Astrocyte of the hippocampus (primary cell): ENCODE measurements at regions not wholly inside any gene's neighbourhood (a gene's known extent, or its start where the extent isn't known, plus 50 kb on each side); places are given as distances from the start of the nearest gene placed in this dataset.
"Not testable (repeated sequence)": the region's sequence is repeated elsewhere in the genome, so short reads cannot be mapped to it uniquely, and the experiment has no call there.

ENCODE experiments used
- DNase-seq: peaks from one replicate; pipeline ENCODE4 v3.0.0; 2011; ENCODE audit warnings: low read depth, low spot score

- no peak for DNase-seq
Observed at GRCh38 chr5:107005653-107006052, 665.1 kb downstream of the EFNA5 start.

DNA sequence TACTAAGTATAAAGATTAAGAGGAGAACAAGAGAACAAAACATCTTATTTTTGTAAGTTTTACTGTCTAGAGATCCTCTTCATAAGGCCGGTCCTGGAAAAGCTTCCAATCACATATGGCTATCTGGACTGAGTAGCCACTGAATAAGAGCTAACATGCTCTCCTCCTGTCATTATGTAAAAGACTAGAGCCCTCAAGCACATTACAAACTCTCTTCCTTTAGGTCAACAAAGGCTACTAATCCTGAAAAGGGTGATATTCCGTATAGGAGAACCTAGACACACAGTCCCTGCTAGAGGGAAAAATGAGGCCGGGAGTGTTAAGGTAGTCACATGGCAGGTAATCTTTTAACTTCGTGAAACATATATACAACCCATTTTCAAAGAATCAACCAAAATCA lies 665.6 kb downstream of the EFNA5 start:
- DNase-seq, result no peak

- no peak for DNase-seq
Observed at GRCh38 chr5:107002115-107002514, 668.6 kb downstream of the EFNA5 start.

DNA sequence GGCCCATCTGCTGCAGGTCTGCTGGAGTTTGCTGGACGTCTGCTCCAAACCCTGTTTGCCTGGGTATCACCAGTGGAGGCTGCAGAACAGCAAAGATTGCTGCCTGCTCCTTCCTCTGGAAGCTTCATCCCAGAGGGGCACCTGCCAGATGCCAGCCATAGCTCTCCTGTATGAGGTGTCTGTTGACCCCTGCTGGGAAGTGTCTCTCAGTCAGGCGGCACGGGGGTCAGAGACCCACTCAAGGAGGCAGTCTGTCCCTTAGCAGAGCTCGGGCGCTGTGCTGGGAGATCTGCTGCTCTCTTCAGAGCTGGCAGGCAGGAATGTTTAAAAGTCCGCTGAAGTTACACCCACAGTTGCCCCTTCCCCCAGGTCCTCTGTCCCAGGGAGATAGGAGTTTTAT lies 671.2 kb downstream of the EFNA5 start:
- not testable (repeated sequence) for DNase-seq

- DNase-seq, result no peak
Observed at GRCh38 chr5:106986006-106986405, 684.7 kb downstream of the EFNA5 start.

GRCh38 chr5:106985174-106985573 lies 685.6 kb downstream of the EFNA5 start:
- DNase-seq, result no peak

DNA sequence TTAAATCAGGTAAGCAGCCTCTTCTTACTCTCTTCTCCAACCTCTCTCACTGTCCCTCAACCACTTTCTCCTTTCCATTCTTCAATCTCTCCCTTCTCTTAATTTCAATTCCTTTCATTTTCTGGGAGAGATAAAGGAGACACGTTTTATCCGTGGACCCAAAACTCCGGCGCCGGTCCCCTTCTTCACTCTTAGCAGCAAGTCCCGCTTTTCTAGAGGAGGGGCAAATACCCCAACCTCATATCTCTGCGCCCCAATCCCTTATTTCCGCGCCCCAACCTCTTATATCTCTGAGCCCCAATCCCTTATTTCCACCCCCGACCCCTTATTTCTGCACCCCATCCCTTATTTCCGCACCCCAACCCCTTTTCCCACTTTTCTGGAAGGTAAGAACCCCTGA lies 691.6 kb downstream of the EFNA5 start:
- DNase-seq, result not testable (repeated sequence)

- DNase-seq, result not testable (repeated sequence)
Observed at GRCh38 chr5:106978582-106979165, 692.1 kb downstream of the EFNA5 start.

- no peak for DNase-seq
Observed at GRCh38 chr5:106976363-106976762, 694.4 kb downstream of the EFNA5 start.

DNA sequence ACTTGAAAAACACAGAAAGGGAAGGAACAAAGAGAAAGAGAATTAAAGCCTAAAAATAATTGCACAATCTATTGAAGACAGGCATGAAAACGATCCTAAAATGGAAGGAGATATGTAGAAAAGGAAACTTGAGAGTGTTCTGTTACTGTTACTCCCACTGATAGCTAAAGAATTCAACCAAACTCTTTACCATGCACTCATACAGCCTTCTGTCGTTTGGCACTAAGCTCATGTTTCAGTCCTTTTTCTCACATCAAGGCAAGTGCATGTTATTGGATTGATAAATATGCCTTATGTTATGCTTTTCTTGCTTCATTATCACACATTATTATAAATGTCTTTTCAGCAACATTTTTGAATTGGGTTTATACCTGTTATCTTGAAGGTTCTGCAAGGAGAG lies 696.5 kb downstream of the EFNA5 start:
- no peak for DNase-seq

DNA sequence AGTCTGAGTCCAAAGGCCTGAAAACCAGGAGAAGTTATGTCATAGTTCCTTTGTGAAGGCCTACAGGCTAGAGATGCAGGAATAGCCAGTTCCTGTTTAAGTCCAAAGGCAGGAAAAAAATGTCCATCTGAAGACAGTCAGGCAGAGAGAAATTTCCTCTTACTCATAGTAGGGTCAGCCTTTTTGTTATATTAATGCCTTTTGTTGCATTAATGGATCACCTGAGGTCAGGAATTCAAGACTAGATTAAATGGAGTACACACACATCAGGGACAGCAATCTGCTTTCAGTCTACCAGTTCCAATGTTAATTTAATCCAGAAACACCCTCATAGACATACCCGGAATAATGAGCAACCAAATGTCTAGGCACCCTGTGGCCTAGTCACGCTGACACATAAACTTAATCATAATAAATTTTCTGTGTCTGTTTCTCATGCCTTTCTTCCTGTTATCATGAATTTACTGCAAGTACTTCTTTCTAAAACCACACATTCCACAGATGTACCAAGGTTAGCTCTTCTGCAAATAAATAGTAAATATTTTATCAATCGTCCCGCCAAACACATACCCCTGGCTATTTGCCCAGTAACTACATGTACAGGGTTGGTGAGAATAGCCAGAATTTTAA lies 703.9 kb downstream of the EFNA5 start:
- DNase-seq, result no peak

DNA sequence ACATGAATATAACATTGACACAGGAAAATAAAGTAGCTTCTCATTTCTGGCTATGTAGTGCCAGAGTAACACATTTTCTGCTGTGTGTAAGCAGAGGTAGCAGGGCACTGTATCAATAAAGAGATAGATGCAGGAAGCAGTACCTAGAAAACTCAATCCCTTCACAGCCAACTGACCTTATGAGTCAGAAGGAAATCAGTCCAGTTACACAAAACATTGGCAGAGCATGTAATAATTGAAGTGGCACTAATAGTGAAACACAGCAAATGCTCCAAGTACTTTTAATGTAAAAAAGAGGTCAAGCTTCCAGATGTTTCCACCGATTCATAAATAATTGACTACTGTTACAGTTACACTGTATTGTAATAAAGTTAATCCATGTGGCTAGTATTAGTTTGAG lies 706.6 kb downstream of the EFNA5 start:
- peak; percentile 69 for DNase-seq

DNA sequence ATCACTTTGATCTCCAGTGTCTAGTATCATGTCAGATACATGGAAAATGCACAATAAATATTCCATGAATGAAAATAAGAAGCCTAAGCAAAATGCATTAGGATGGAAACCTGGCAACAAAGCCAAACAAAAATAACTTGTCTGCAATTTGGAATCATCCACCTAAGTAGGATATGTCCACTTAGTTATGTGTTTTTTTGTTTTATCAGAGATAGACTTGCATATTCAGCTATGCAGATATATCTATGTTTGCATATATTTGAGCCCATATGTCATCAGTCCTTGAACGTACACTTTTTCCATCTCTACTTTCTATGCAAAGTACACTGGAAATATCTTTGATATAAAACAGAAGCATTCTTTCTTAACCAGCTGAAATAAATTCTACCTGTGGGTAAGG lies 707.1 kb downstream of the EFNA5 start:
- no peak for DNase-seq

GRCh38 chr5:106962464-106963230 lies 708.1 kb downstream of the EFNA5 start:
- no peak for DNase-seq

- peak; percentile 59 for DNase-seq
Observed at GRCh38 chr5:106959387-106959786, 711.4 kb downstream of the EFNA5 start.

DNA sequence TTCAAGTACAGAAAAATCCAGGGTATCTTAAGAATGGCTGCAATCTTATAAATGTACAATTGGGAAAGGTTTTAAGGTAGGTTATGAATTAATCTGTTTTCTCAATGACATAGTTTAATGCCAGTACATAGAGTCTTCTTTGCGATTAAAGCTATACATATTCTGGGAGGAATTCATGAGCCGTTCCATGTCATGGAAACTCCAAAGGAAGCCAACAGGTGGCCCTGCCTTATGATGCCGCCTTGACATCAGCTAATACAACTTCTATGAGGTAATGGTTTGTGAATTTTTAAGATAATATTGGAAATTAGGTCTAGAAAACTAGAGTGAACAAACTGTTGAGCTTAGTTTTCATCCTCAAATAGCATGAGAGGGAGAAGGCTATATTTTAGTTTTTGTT lies 713.4 kb downstream of the EFNA5 start:
- no peak for DNase-seq

- DNase-seq, result no peak
Observed at GRCh38 chr5:106956886-106957285, 713.9 kb downstream of the EFNA5 start.

DNA sequence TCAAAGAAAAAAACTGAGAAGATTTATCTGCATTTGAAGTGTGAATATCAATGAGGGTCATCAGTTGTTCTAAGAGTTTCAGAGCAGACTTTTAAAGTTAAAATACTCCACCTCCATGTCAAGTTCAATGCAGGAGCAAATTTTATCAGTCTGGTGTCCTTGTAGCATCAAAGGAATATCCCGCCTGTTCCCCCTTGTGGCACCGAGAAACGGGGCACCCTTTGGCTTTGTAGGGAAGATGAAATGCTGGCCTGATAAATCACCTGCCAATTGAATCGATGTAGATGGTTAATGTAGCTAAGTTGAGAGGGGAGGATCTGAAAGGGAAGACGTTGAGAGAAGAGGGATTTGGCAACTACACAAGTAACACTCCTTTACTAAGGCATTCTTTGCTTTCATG lies 714.5 kb downstream of the EFNA5 start:
- DNase-seq, result no peak

GRCh38 chr5:106940986-106941385 lies 729.8 kb downstream of the EFNA5 start:
- peak; percentile 34 for DNase-seq

GRCh38 chr5:106940301-106940846 lies 730.4 kb downstream of the EFNA5 start:
- no peak for DNase-seq

- no peak for DNase-seq
Observed at GRCh38 chr5:106923409-106923808, 747.3 kb downstream of the EFNA5 start.

DNA sequence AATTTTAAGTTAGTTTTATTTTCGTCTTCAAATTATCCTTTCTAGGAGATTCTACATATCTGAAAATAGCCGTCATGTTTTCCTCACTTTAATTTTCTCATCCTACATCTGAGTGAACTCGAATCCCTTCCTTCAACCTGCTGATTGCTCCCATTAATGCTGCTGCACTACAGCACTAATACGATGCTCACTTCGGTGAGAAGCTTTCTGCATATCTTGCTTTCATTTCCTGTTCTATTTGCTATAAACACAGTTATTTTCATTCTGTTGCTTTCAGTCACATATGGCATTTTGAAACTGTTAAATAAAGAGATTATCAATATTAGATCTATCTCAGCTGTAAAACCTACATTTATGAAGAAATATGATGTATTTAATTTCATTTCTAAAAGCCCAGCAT lies 749.2 kb downstream of the EFNA5 start:
- no peak for DNase-seq

DNA sequence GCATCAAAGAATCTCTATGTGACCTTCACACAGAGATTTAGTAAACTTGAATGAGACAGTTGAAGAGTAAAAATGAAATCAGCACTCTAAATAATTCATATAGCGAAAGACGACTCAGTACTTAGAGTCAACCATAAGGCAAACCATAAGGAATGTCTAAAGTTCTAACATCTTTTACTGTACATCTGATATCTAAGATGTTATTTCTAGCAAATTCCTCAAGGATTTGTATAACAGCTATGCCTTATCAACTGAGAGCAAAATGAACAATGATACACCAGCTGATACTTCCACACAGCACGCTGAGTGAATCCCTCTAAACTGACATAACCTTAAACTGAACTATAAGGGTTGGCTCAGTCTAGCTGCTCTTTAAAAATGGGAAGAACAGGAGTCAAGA lies 760.3 kb downstream of the EFNA5 start:
- no peak for DNase-seq
